ENCODE measurements at regions not wholly inside any gene's neighbourhood (a gene's known extent, or its start where the extent isn't known, plus 50 kb on each side); places are given as distances from the start of the nearest gene placed in this dataset.

DNA sequence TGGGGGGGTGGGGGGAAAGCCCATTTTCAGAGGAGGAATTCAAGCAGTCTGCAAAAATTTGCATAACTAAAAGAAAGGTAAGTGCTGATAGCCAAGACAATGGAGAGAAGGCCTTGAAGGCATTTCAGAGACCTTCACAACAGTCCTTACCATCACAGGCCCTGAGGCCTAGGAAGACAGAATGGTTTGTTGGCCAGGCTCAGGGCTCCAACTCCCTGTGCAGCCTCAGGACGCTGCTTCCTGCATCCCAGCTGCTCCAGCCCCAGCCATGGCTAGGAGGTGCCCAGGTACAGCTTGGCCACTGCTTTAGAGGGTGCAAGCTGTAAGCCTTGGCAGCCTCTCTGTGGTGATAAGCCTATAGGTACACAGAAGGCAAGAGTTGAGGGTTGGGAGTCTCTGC is 571.6 kb downstream of the MATN1 start (continued):
- TF ChIP-seq, protein P1, sequence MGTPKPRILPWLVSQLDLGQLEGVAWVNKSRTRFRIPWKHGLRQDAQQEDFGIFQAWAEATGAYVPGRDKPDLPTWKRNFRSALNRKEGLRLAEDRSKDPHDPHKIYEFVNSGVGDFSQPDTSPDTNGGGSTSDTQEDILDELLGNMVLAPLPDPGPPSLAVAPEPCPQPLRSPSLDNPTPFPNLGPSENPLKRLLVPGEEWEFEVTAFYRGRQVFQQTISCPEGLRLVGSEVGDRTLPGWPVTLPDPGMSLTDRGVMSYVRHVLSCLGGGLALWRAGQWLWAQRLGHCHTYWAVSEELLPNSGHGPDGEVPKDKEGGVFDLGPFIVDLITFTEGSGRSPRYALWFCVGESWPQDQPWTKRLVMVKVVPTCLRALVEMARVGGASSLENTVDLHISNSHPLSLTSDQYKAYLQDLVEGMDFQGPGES (IDR thresholded peaks at IDR 0.05) = no peak
- no peak for TF ChIP-seq TARDBP (IDR thresholded peaks at IDR 0.05; ENCODE audit: borderline replicate concordance)
- no peak for TF ChIP-seq HCFC1 (IDR thresholded peaks at IDR 0.05; ENCODE audit: low read length)
- no peak for TF ChIP-seq SIN3A (IDR thresholded peaks at IDR 0.05; ENCODE audit: low read depth, low read length)
- TF ChIP-seq, protein P2, sequence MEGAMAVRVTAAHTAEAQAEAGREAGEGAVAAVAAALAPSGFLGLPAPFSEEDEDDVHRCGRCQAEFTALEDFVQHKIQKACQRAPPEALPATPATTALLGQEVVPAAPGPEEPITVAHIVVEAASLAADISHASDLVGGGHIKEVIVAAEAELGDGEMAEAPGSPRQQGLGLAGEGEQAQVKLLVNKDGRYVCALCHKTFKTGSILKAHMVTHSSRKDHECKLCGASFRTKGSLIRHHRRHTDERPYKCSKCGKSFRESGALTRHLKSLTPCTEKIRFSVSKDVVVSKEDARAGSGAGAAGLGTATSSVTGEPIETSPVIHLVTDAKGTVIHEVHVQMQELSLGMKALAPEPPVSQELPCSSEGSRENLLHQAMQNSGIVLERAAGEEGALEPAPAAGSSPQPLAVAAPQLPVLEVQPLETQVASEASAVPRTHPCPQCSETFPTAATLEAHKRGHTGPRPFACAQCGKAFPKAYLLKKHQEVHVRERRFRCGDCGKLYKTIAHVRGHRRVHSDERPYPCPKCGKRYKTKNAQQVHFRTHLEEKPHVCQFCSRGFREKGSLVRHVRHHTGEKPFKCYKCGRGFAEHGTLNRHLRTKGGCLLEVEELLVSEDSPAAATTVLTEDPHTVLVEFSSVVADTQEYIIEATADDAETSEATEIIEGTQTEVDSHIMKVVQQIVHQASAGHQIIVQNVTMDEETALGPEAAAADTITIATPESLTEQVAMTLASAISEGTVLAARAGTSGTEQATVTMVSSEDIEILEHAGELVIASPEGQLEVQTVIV (IDR thresholded peaks at IDR 0.05; ENCODE audit: borderline replicate concordance, partially characterized antibody) = no peak
- no peak for TF ChIP-seq SMAD1 (IDR thresholded peaks at IDR 0.05; ENCODE audit: low read depth, partially characterized antibody)
- TF ChIP-seq HDGF (IDR thresholded peaks at IDR 0.05) = no peak
- TF ChIP-seq, protein P3, sequence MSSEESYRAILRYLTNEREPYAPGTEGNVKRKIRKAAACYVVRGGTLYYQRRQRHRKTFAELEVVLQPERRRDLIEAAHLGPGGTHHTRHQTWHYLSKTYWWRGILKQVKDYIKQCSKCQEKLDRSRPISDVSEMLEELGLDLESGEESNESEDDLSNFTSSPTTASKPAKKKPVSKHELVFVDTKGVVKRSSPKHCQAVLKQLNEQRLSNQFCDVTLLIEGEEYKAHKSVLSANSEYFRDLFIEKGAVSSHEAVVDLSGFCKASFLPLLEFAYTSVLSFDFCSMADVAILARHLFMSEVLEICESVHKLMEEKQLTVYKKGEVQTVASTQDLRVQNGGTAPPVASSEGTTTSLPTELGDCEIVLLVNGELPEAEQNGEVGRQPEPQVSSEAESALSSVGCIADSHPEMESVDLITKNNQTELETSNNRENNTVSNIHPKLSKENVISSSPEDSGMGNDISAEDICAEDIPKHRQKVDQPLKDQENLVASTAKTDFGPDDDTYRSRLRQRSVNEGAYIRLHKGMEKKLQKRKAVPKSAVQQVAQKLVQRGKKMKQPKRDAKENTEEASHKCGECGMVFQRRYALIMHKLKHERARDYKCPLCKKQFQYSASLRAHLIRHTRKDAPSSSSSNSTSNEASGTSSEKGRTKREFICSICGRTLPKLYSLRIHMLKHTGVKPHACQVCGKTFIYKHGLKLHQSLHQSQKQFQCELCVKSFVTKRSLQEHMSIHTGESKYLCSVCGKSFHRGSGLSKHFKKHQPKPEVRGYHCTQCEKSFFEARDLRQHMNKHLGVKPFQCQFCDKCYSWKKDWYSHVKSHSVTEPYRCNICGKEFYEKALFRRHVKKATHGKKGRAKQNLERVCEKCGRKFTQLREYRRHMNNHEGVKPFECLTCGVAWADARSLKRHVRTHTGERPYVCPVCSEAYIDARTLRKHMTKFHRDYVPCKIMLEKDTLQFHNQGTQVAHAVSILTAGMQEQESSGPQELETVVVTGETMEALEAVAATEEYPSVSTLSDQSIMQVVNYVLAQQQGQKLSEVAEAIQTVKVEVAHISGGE (CRISPR knock-in tag; IDR thresholded peaks at IDR 0.05) = no peak
- TF ChIP-seq POLR2AphosphoS2 (IDR thresholded peaks at IDR 0.05; ENCODE audit: low read depth, low read length) = no peak
